ENCODE measurements at regions not wholly inside any gene's neighbourhood (a gene's known extent, or its start where the extent isn't known, plus 50 kb on each side); places are given as distances from the start of the nearest gene placed in this dataset.

DNA sequence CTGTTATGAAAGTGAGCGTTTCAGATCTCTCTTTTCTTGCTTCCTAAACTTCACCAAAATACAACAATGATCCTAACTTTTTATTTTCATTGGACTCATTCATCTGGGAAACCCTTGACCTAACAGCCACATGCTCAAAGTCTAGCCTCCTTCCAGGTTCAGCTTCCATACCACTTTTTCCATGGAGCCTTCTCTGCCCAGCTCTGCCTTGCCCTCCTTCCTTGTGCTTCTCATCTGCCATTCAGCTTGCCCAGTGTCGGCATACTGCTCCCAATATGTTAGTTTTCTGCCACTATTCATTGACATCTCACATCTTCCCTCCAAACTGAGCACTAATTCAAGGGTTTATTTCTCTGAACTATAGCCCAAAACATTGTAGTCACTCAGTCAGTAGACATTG, 214.7 kb downstream of the RAD51AP2 start:
- H3K9me2 ChIP-seq: no peaks in the 10 kb centered on the region
- WGBS (ENCODE audit: low lambda C conversion rate): 10% methylated on average over 2 of the region's 2 CpGs
- H3K4me3 ChIP-seq (ENCODE audit: low read depth in 2 of 2, low read length in 1 of 2): no peak overlapping the region
- no peak overlapping the region for H3K9ac ChIP-seq
- ChIA-PET POLR2A (no interaction called here), CTCF (interaction anchor here (0.9 to 4.4 kb wide), 2 partner anchors 132 to 529 kb away, joined by 3 to 34 read pairs; no protein-coding TSS in a partner anchor)
- H3K27ac ChIP-seq (ENCODE audit: low read depth in 2 of 2, low read length in 1 of 2): peak overlapping the region in 1 of 2 experiments; percentile 68; a peak in 2 of 4 replicates
- peaks cover 15% of the 10 kb centered on the region for H3F3A ChIP-seq (replicated peaks; ENCODE audit: insufficient read depth)
- DNase-seq: no peak
- H3K9me3 ChIP-seq: no peaks in the 10 kb centered on the region
- no peaks in the 10 kb centered on the region for H3K36me3 ChIP-seq (replicated peaks in 1 of 2; ENCODE audit: control insufficient read depth in 1 of 2, insufficient read depth in 2 of 2, low read length in 1 of 2)
- H3K4me1 ChIP-seq (ENCODE audit: control insufficient read depth in 1 of 2, insufficient read depth in 2 of 2, low read depth in 1 of 2, low read length in 1 of 2): peaks cover 0 to 16% of the 10 kb centered on the region in 2 experiments; a peak in 1 of 4 replicates
- no peak for TF ChIP-seq TAF1 (IDR thresholded peaks at IDR 0.05; ENCODE audit: borderline replicate concordance, low read depth, low read length)
- TF ChIP-seq GABPA (IDR thresholded peaks at IDR 0.05; ENCODE audit: low read depth): no peak
- TF ChIP-seq FOXJ3 (CRISPR knock-in tag; IDR thresholded peaks at IDR 0.05): no peak
- no peak for TF ChIP-seq SMC3 (IDR thresholded peaks at IDR 0.05; ENCODE audit: low read depth, low read length)
- TF ChIP-seq TCF12 (IDR thresholded peaks at IDR 0.05): 0 out of 2 replicates have a peak, but pooled peaks have one; percentile 2
- TF ChIP-seq RAD21 (IDR thresholded peaks at IDR 0.05; ENCODE audit: low read length): no peak
- TF ChIP-seq, protein P1, sequence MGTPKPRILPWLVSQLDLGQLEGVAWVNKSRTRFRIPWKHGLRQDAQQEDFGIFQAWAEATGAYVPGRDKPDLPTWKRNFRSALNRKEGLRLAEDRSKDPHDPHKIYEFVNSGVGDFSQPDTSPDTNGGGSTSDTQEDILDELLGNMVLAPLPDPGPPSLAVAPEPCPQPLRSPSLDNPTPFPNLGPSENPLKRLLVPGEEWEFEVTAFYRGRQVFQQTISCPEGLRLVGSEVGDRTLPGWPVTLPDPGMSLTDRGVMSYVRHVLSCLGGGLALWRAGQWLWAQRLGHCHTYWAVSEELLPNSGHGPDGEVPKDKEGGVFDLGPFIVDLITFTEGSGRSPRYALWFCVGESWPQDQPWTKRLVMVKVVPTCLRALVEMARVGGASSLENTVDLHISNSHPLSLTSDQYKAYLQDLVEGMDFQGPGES (IDR thresholded peaks at IDR 0.05; ENCODE audit: low read depth, low read length): no peak
- TF ChIP-seq, protein P2, sequence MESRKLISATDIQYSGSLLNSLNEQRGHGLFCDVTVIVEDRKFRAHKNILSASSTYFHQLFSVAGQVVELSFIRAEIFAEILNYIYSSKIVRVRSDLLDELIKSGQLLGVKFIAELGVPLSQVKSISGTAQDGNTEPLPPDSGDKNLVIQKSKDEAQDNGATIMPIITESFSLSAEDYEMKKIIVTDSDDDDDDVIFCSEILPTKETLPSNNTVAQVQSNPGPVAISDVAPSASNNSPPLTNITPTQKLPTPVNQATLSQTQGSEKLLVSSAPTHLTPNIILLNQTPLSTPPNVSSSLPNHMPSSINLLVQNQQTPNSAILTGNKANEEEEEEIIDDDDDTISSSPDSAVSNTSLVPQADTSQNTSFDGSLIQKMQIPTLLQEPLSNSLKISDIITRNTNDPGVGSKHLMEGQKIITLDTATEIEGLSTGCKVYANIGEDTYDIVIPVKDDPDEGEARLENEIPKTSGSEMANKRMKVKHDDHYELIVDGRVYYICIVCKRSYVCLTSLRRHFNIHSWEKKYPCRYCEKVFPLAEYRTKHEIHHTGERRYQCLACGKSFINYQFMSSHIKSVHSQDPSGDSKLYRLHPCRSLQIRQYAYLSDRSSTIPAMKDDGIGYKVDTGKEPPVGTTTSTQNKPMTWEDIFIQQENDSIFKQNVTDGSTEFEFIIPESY (IDR thresholded peaks at IDR 0.05; ENCODE audit: borderline replicate concordance, low read depth): no peak
- TF ChIP-seq, protein P3, sequence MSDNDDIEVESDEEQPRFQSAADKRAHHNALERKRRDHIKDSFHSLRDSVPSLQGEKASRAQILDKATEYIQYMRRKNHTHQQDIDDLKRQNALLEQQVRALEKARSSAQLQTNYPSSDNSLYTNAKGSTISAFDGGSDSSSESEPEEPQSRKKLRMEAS (IDR thresholded peaks at IDR 0.05; ENCODE audit: low read depth): 0 out of 2 replicates have a peak, but pooled peaks have one; percentile 26
- H2AFZ ChIP-seq (ENCODE audit: low read depth): peak overlapping the region; percentile 71
- H4K20me1 ChIP-seq (ENCODE audit: insufficient read depth): no peaks in the 10 kb centered on the region
- no peaks in the 10 kb centered on the region for H3K27me3 ChIP-seq (ENCODE audit: insufficient read depth)
- no peaks in the 10 kb centered on the region for H3K79me2 ChIP-seq (ENCODE audit: insufficient read depth)
- peak overlapping the region; percentile 40 for H3K4me2 ChIP-seq

DNA sequence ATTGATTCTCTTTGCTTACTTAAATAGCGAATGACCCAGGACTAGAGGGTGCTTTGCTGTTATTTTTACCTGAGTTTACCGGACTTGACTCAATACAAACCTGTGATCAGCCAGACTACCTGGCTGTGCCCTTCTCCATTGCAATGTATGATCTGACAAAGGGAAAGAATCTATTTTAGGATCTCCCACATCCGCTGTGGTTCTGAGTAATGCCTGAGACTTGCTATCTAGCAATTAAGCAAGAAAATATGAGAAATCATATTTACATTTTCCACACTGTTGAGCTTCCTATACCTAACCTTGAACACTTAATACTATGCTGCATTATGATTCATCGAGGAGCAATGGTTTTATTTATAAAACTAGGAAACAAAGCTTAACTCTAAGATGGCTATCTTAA, 215.2 kb downstream of the RAD51AP2 start:
- peaks cover 0 to 16% of the 10 kb centered on the region in 2 experiments; a peak in 1 of 4 replicates for H3K4me1 ChIP-seq (ENCODE audit: control insufficient read depth in 1 of 2, insufficient read depth in 2 of 2, low read depth in 1 of 2, low read length in 1 of 2)
- no peaks in the 10 kb centered on the region for H3K36me3 ChIP-seq (replicated peaks in 1 of 2; ENCODE audit: control insufficient read depth in 1 of 2, insufficient read depth in 2 of 2, low read length in 1 of 2)
- ChIA-PET CTCF (interaction anchor here (0.9 to 4.4 kb wide), 2 partner anchors 132 to 528 kb away, joined by 3 to 34 read pairs; no protein-coding TSS in a partner anchor), POLR2A (no interaction called here)
- 31% methylated on average over 4 of the region's 4 CpGs for WGBS (ENCODE audit: low lambda C conversion rate)
- H3K4me2 ChIP-seq: peak overlapping the region; percentile 40
- peak overlapping the region in 1 of 2 experiments; percentile 68; a peak in 2 of 4 replicates for H3K27ac ChIP-seq (ENCODE audit: low read depth in 2 of 2, low read length in 1 of 2)
- H3K27me3 ChIP-seq (ENCODE audit: insufficient read depth): no peaks in the 10 kb centered on the region
- DNase-seq: no peak
- H3F3A ChIP-seq (replicated peaks; ENCODE audit: insufficient read depth): peaks cover 15% of the 10 kb centered on the region
- H3K79me2 ChIP-seq (ENCODE audit: insufficient read depth): no peaks in the 10 kb centered on the region
- peak overlapping the region; percentile 71 for H2AFZ ChIP-seq (ENCODE audit: low read depth)
- no peaks in the 10 kb centered on the region for H4K20me1 ChIP-seq (ENCODE audit: insufficient read depth)
- TF ChIP-seq FOSL2 (IDR thresholded peaks at IDR 0.05; ENCODE audit: borderline replicate concordance, low read depth): peak; percentile 32; the same call in 1 of the 2 replicates
- peak; percentile 48; the same call in 1 of the 2 replicates for TF ChIP-seq MEF2A (IDR thresholded peaks at IDR 0.05; ENCODE audit: borderline replicate concordance, low read depth)
- TF ChIP-seq POLR2AphosphoS5 (IDR thresholded peaks at IDR 0.05; ENCODE audit: low read depth, low read length): no peak
- H3K4me3 ChIP-seq (ENCODE audit: low read depth in 2 of 2, low read length in 1 of 2): 0 out of 4 replicates have a peak overlapping the region, but pooled peaks of 1 of the 2 experiments have one; percentile 10
- H3K9ac ChIP-seq: no peak overlapping the region
- no peaks in the 10 kb centered on the region for H3K9me2 ChIP-seq
- H3K9me3 ChIP-seq: no peaks in the 10 kb centered on the region
